AG10803 (cell line): ENCODE measurements at regions not wholly inside any gene's neighbourhood (a gene's known extent, or its start where the extent isn't known, plus 50 kb on each side); places are given as distances from the start of the nearest gene placed in this dataset.

Source experiments
- DNase-seq: peaks from one replicate; pipeline ENCODE4 v3.0.0; 2010; ENCODE audit warnings: low read depth
- H3K4me3 ChIP-seq: 2 replicates; pipeline ENCODE4 v1.5.1; 2011; ENCODE audit warnings: mild to moderate bottlenecking, low read length, control low read depth
- TF ChIP-seq, protein P1 (sequence below): conservative IDR thresholded peaks from 2 replicates; pipeline ENCODE4 v1.5.1; 2011; ENCODE audit warnings: mild to moderate bottlenecking, low read length, control low read depth, inconsistent platforms

DNA sequence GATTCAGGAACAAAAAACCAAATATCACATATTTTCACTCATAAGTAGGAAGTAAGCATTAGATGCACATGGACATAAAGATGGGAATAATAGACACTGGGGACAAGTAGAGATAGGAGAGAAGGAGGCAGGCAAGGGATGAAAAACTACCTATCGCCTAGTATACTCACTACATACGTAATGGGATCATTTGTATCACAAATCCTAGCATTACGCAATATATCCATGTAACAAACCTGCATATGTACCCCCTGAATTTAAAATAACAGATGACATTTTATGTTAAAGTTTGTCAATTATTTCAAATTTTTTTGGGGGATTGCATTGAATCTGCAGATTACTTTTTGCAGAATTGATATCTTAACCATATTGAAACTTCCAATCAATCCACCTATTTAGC is 660.5 kb upstream of the MAN1A1 start:
- no peak overlapping the region for H3K4me3 ChIP-seq
- no peak for DNase-seq
- TF ChIP-seq, protein P1, sequence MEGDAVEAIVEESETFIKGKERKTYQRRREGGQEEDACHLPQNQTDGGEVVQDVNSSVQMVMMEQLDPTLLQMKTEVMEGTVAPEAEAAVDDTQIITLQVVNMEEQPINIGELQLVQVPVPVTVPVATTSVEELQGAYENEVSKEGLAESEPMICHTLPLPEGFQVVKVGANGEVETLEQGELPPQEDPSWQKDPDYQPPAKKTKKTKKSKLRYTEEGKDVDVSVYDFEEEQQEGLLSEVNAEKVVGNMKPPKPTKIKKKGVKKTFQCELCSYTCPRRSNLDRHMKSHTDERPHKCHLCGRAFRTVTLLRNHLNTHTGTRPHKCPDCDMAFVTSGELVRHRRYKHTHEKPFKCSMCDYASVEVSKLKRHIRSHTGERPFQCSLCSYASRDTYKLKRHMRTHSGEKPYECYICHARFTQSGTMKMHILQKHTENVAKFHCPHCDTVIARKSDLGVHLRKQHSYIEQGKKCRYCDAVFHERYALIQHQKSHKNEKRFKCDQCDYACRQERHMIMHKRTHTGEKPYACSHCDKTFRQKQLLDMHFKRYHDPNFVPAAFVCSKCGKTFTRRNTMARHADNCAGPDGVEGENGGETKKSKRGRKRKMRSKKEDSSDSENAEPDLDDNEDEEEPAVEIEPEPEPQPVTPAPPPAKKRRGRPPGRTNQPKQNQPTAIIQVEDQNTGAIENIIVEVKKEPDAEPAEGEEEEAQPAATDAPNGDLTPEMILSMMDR = no peak

DNA sequence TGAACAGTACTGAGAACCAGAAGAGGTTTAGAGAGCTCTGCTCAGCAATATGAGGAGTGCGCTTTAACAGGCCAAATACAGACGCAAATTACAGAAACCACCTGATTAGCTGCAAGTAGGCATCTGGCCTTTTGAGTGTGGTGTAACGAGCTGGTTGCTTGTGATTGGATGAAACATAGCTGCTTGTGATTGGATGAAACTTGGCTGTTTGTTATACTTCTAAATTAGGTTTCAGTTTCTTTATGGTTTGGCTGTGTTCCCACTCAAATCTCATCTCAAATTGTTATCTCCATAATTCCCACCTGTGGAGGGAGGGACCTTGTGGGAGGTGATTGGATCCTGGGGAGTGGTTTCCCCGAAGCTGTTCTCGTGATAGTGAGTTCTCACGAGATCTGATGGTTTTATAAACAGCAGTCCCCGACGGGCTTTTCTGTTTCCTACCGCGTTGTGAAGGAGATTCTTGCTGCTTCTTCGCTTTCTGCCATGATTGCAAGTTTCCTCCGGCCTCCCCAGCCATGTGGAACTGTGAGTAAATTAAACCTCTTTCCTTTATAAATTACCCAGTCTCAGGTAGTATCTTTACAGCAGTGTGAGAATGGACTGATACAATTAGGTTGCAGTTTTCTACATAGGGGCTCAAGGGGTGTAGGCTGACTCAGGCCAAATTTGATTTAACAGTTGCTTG is 655.9 kb upstream of the MAN1A1 start:
- no peak for DNase-seq
- TF ChIP-seq, protein P1 = no peak
- no peak overlapping the region for H3K4me3 ChIP-seq

DNA sequence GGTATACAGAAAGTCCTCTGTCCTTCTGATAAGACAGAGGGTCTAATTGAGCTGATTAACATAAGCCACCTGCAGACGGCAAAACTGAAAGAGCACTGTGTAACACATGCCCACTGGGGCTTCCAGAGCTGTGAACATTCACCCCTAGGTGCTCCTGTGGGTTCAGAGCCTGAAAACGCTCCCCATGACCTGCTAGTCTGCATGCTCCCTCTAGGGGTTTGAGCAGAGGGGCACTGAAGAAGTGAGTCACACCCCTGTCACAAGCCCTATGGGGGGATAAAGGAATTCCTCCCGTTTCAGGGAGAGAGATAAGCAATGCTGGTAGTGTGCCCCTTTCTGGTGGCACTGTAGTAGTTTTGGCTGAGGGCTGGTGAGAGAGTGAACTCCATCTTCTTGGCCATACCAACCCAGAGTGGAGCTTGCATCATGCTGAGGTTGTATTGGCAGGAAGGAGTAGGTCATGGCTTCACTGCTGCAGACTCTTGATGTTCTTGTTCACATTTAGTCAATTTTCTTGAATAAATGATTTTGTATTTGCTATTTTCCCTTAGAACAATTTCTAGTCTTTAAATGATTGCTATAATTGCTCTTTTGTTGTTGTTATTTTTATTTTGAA is 637.5 kb upstream of the MAN1A1 start:
- TF ChIP-seq, protein P1 = no peak
- no peak for DNase-seq

DNA sequence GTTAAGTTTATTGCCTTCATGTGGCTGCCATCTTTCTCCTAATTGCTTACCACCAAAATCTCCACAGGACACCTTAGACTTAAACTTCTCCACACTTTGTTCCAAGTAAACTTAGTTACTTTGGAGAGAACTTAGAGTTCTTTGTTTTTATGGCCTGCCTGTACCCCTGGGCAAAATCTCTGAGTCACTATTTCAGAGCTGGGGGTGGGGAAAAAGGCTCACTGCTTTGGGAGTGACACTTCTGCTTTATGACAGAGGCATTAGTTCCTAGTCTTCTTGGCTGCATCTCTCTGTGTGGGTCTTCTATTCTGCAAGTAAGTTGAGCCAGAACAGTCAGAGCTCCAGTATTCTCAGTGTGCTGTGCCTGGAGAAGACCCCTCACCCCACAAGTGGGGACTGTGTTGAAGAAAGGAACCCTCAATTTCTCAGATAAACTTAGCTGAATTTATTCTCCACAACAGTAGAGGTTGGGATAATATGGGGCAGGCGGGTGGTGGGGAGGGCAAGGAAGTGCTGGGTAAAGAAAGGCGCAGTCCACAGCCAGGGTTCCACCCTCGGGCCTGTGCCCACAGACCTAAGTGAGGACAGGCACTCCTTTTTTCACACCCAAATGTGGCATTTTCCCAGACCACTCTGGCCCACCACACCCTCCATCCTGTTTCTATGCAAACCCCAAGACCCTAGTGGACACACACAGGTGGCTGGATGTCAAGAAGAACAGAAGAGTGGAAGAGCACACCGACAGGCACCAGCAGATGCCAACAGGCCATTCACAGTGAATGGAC is 636.6 kb upstream of the MAN1A1 start:
- no peak overlapping the region for H3K4me3 ChIP-seq
- DNase-seq = no peak
- TF ChIP-seq, protein P1 = no peak

More for the DNA sequence above, 637.5 kb upstream of the MAN1A1 start:
- H3K4me3 ChIP-seq = no peak overlapping the region

DNA sequence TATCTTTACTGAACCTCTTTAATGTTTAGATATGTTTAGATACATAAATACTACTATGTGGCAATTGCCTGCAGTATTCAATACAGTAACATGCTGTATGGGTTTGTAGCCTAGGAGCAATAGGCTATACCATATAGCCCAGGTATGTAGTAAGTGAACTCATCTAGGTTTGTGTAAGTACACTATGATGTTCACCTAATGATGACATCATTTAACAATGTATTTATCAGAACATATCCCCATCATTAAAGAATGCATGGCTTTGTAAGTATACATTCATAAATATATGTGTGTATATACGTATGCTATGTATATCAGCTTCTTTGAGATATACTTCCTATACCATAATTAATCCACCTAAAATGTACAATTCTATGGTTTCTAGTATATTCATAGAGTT is 631.2 kb upstream of the MAN1A1 start:
- TF ChIP-seq, protein P1 = no peak
- DNase-seq = no peak
- no peak overlapping the region for H3K4me3 ChIP-seq

DNA sequence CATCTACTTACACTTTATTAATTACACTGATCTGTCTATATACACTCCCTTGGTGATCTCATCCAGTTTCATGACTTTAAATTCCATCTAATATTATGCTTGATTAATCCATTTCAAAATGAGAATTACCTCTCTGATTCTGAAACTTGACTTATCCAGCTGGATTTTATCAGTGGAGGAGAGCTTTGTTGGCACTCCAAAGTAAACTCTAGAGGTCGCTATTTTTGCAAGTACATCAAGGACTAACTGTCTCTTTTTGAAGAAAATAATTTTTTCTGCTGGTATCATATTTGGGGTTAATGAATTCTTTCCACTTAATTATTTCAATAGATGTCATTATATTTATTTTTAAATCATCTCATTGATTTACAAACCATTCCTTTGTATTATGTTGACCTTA is 630.3 kb upstream of the MAN1A1 start:
- TF ChIP-seq, protein P1 = peak; percentile 47
- H3K4me3 ChIP-seq = no peak overlapping the region
- DNase-seq = peak; percentile 10
